ENCODE measurements at regions not wholly inside any gene's neighbourhood (a gene's known extent, or its start where the extent isn't known, plus 50 kb on each side); places are given as distances from the start of the nearest gene placed in this dataset.

DNA sequence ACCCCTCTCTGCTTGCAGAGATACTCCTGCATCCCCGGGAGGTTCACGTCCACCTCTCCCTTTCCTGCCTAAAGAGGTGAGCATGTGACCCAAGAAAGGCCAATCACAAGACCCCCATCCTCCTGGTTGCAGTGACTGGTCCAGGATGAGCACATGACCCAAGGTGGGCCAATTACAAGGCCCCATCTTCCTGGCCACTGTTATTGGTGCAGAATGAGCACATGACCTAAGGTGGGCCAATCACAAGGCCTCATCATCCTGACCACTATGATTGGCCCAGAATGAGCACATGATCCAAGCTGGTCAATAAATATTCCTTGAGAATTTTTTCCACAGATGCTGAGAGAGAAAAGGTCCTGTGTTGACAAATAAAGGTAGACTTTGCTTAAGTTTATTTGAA, 350.7 kb downstream of the EFNB2 start:
- H2AFZ ChIP-seq (ENCODE audit: low read length): no peak overlapping the region
- no peak overlapping the region for H3K4me3 ChIP-seq (ENCODE audit: low read length)
- POLR2A ChIA-PET (ENCODE audit: unreplicated experiment): no interaction called here
- CTCF ChIA-PET: no interaction called here
- no peak overlapping the region for H3K9ac ChIP-seq (ENCODE audit: low read length)
- no peaks in the 10 kb centered on the region for H3K27me3 ChIP-seq (ENCODE audit: low read length)
- no peaks in the 10 kb centered on the region for H3F3A ChIP-seq (ENCODE audit: low read length, unreplicated experiment)
- no peak overlapping the region for H3K4me2 ChIP-seq (ENCODE audit: low read length)
- no peaks in the 10 kb centered on the region for H4K20me1 ChIP-seq (ENCODE audit: low read length)
- DNase-seq (no peak), ATAC-seq (no peak)
- TF ChIP-seq, protein P1, sequence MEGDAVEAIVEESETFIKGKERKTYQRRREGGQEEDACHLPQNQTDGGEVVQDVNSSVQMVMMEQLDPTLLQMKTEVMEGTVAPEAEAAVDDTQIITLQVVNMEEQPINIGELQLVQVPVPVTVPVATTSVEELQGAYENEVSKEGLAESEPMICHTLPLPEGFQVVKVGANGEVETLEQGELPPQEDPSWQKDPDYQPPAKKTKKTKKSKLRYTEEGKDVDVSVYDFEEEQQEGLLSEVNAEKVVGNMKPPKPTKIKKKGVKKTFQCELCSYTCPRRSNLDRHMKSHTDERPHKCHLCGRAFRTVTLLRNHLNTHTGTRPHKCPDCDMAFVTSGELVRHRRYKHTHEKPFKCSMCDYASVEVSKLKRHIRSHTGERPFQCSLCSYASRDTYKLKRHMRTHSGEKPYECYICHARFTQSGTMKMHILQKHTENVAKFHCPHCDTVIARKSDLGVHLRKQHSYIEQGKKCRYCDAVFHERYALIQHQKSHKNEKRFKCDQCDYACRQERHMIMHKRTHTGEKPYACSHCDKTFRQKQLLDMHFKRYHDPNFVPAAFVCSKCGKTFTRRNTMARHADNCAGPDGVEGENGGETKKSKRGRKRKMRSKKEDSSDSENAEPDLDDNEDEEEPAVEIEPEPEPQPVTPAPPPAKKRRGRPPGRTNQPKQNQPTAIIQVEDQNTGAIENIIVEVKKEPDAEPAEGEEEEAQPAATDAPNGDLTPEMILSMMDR (conservative IDR thresholded peaks at IDR 0.05; ENCODE audit: low read depth, low read length): no peak
- TF ChIP-seq EZH2phosphoT487 (IDR thresholded peaks at IDR 0.05; ENCODE audit: borderline replicate concordance, low read length) (no peak), EZH2 (IDR thresholded peaks at IDR 0.05; ENCODE audit: low read length, unreplicated experiment) (no peak)
- H3K27ac ChIP-seq (ENCODE audit: low read length): no peak overlapping the region
- H3K79me2 ChIP-seq (ENCODE audit: low read length): no peaks in the 10 kb centered on the region
- no peaks in the 10 kb centered on the region for H3K9me3 ChIP-seq (ENCODE audit: low read length)
- intact Hi-C loops (cut with micrococcal nuclease): no loop called here
- no peaks in the 10 kb centered on the region for H3K9me2 ChIP-seq (replicated peaks; ENCODE audit: low read length)
- peaks cover 13% of the 10 kb centered on the region for H3K4me1 ChIP-seq (ENCODE audit: insufficient read depth, low read length)
- no TSS peak for BruUV-seq (replicated peaks)
- H3K36me3 ChIP-seq (ENCODE audit: low read depth, low read length): no peaks in the 10 kb centered on the region

DNA sequence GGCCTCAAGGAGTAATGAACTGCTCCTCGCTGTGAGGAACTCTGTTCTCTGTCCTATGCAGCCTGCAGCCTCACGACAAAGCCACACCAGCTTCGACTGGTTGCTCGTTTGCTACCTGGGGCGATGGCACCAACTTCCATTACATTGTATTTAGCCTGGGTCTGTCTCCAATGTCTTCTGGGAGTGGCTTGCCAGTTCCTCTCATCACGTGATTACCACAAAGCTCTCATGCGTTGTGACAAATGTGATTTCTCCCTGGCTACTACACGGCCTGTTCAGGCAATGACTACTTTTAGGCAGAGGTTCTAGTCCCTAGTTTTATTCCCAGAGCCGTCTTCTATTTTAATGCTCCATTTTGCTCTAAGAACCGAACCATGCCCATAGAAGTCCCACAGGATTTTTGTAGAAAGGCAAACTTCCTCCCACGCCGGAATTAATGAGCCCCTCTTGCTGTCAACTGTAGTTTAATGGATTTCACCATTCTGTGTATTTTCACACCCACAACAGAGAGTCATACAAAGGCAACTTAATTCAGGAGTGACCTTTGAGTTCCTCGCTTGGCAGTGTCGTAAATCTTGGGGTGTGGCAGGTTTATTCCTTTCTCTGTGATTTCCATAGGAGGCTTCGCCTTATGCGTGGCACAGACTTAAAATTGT, 351.9 kb downstream of the EFNB2 start:
- ATAC-seq (no peak), DNase-seq (no peak)
- BruUV-seq (replicated peaks): no TSS peak
- Histone ChIP-seq H2AFZ (ENCODE audit: low read length) (no peak overlapping the region), H3K79me2 (ENCODE audit: low read length) (no peaks in the 10 kb centered on the region), H3F3A (ENCODE audit: low read length, unreplicated experiment) (no peaks in the 10 kb centered on the region), H3K9ac (ENCODE audit: low read length) (no peak overlapping the region), H3K27me3 (ENCODE audit: low read length) (no peaks in the 10 kb centered on the region), H3K4me2 (ENCODE audit: low read length) (no peak overlapping the region), H3K36me3 (ENCODE audit: low read depth, low read length) (no peaks in the 10 kb centered on the region), H3K27ac (ENCODE audit: low read length) (no peak overlapping the region), H3K4me3 (ENCODE audit: low read length) (no peak overlapping the region), H3K4me1 (ENCODE audit: insufficient read depth, low read length) (peaks cover 13% of the 10 kb centered on the region), H3K9me3 (ENCODE audit: low read length) (no peaks in the 10 kb centered on the region), H4K20me1 (ENCODE audit: low read length) (no peaks in the 10 kb centered on the region), H3K9me2 (replicated peaks; ENCODE audit: low read length) (no peaks in the 10 kb centered on the region)
- intact Hi-C loops (cut with micrococcal nuclease): no loop called here
- TF ChIP-seq, protein P1 (conservative IDR thresholded peaks at IDR 0.05; ENCODE audit: low read depth, low read length): no peak
- TF ChIP-seq EZH2phosphoT487 (IDR thresholded peaks at IDR 0.05; ENCODE audit: borderline replicate concordance, low read length): no peak
- TF ChIP-seq EZH2 (IDR thresholded peaks at IDR 0.05; ENCODE audit: low read length, unreplicated experiment): no peak
- POLR2A ChIA-PET (ENCODE audit: unreplicated experiment): no interaction called here
- CTCF ChIA-PET: no interaction called here

DNA sequence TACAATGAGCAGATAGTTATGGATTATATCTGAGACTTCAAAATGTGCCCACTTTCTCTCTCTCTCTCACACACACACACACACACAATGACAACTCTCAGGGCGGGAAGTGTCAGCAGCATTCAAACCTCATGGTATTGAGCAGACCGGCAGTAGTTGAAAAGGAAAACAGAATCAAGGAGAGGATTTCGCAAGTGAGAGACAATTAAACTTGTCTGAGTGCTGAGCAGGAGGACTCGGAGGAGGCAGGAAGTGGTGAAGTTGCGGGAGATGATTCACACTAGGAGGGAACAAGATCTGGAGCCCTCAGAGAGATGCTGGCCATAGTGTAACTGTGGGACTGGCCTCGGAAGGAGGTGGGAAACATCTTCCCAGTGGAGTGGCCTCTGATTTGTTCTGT, 353.1 kb downstream of the EFNB2 start:
- DNase-seq (peak; percentile 78), ATAC-seq (peak; percentile 95)
- Histone ChIP-seq H4K20me1 (ENCODE audit: low read length) (no peaks in the 10 kb centered on the region), H3K27me3 (ENCODE audit: low read length) (no peaks in the 10 kb centered on the region), H3K27ac (ENCODE audit: low read length) (peak overlapping the region; percentile 65), H3K9me2 (replicated peaks; ENCODE audit: low read length) (no peaks in the 10 kb centered on the region), H3K9ac (ENCODE audit: low read length) (no peak overlapping the region), H3K4me3 (ENCODE audit: low read length) (no peak overlapping the region; the same call in 1 of the 2 replicates), H3K4me2 (ENCODE audit: low read length) (peak overlapping the region; percentile 77), H3K79me2 (ENCODE audit: low read length) (no peaks in the 10 kb centered on the region), H2AFZ (ENCODE audit: low read length) (peak overlapping the region; percentile 74), H3K4me1 (ENCODE audit: insufficient read depth, low read length) (peaks cover 13% of the 10 kb centered on the region), H3F3A (ENCODE audit: low read length, unreplicated experiment) (no peaks in the 10 kb centered on the region), H3K36me3 (ENCODE audit: low read depth, low read length) (no peaks in the 10 kb centered on the region), H3K9me3 (ENCODE audit: low read length) (no peaks in the 10 kb centered on the region)
- ChIA-PET POLR2A (ENCODE audit: unreplicated experiment) (no interaction called here), CTCF (no interaction called here)
- intact Hi-C loops (cut with micrococcal nuclease): no loop called here
- no peak for TF ChIP-seq EZH2 (IDR thresholded peaks at IDR 0.05; ENCODE audit: low read length, unreplicated experiment)
- TF ChIP-seq, protein P1 (conservative IDR thresholded peaks at IDR 0.05; ENCODE audit: low read depth, low read length): no peak
- TF ChIP-seq EZH2phosphoT487 (IDR thresholded peaks at IDR 0.05; ENCODE audit: borderline replicate concordance, low read length): no peak
- no TSS peak for BruUV-seq (replicated peaks)
